GM10266 (cell line): ENCODE measurements at regions not wholly inside any gene's neighbourhood (a gene's known extent, or its start where the extent isn't known, plus 50 kb on each side); places are given as distances from the start of the nearest gene placed in this dataset.

ENCODE experiments used
- DNase-seq: peaks from one replicate; pipeline ENCODE4 v3.0.0; 2012; ENCODE audit errors: extremely low spot score
- TF ChIP-seq, protein P1 (sequence below): IDR thresholded peaks from 2 replicates; pipeline ENCODE4 v1.5.1; 2012; ENCODE audit warnings: mild to moderate bottlenecking, low read depth; ENCODE audit not compliant: control insufficient read depth, insufficient read depth; ENCODE audit errors: missing control alignments

- TF ChIP-seq, protein P1, sequence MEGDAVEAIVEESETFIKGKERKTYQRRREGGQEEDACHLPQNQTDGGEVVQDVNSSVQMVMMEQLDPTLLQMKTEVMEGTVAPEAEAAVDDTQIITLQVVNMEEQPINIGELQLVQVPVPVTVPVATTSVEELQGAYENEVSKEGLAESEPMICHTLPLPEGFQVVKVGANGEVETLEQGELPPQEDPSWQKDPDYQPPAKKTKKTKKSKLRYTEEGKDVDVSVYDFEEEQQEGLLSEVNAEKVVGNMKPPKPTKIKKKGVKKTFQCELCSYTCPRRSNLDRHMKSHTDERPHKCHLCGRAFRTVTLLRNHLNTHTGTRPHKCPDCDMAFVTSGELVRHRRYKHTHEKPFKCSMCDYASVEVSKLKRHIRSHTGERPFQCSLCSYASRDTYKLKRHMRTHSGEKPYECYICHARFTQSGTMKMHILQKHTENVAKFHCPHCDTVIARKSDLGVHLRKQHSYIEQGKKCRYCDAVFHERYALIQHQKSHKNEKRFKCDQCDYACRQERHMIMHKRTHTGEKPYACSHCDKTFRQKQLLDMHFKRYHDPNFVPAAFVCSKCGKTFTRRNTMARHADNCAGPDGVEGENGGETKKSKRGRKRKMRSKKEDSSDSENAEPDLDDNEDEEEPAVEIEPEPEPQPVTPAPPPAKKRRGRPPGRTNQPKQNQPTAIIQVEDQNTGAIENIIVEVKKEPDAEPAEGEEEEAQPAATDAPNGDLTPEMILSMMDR: peak; percentile 49
- peak; percentile 6 for DNase-seq
These were observed 383.8 kb downstream of the TFAP2A start for GRCh38 chr6:10030942-10031537.

GRCh38 chr6:10028222-10028621 lies 386.7 kb downstream of the TFAP2A start:
- TF ChIP-seq, protein P1: no peak
- DNase-seq: no peak

GRCh38 chr6:10019851-10020250 lies 395.0 kb downstream of the TFAP2A start:
- TF ChIP-seq, protein P1: no peak
- DNase-seq: no peak

GRCh38 chr6:10014557-10014956 lies 400.3 kb downstream of the TFAP2A start:
- TF ChIP-seq, protein P1: no peak
- DNase-seq: no peak

DNA sequence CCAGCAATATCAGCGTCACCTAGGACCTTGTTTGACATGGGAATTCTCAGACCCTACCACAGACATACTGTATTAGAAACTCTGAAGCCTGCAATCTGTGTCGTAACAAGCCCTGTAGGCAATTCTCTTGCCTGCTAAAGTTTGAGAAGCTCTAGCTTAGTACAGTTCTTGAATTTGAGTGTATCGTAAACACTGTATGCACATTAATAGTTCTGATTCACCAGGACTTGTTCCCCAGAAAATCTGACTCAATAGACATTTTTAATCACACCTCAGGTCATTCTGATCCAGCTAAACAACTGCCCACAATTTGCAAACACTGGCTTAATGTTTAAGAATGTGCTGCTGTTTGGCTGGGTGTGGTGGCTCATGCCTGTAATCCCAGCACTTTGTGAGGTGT lies 414.3 kb downstream of the TFAP2A start:
- TF ChIP-seq, protein P1: no peak
- DNase-seq: no peak

DNA sequence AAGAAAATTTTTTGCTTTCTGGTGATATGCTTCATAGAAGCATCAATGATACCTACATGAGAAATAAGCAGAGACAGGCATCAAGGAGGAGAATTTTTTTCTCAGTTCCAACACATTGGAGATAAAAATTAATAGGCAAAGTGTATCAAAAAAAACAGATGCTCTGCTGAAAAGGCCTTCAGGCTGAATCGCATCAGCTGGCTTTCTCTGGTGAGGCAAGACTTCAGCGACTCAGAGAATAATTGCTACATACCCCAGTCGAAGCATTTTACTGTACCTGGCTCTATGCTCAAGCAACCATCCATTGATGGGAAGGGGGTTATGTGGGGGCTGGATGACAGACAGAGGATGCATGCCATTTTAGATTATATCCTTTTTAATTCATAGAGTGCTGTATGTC lies 415.1 kb downstream of the TFAP2A start:
- TF ChIP-seq, protein P1: no peak
- no peak for DNase-seq

- TF ChIP-seq, protein P1: no peak
- no peak for DNase-seq
These were observed 428.6 kb downstream of the TFAP2A start for GRCh38 chr6:9986273-9986672.
